ENCODE measurements at regions not wholly inside any gene's neighbourhood (a gene's known extent, or its start where the extent isn't known, plus 50 kb on each side); places are given as distances from the start of the nearest gene placed in this dataset.

GRCh38 chr6:168130697-168131371, 51.8 kb upstream of the FRMD1 start:
- no peak for DNase-seq

GRCh38 chr6:168130168-168130696, 51.2 kb upstream of the FRMD1 start:
- no peak for DNase-seq

- no peak for DNase-seq
Observed at GRCh38 chr6:168129292-168130167, 50.5 kb upstream of the FRMD1 start.

DNA sequence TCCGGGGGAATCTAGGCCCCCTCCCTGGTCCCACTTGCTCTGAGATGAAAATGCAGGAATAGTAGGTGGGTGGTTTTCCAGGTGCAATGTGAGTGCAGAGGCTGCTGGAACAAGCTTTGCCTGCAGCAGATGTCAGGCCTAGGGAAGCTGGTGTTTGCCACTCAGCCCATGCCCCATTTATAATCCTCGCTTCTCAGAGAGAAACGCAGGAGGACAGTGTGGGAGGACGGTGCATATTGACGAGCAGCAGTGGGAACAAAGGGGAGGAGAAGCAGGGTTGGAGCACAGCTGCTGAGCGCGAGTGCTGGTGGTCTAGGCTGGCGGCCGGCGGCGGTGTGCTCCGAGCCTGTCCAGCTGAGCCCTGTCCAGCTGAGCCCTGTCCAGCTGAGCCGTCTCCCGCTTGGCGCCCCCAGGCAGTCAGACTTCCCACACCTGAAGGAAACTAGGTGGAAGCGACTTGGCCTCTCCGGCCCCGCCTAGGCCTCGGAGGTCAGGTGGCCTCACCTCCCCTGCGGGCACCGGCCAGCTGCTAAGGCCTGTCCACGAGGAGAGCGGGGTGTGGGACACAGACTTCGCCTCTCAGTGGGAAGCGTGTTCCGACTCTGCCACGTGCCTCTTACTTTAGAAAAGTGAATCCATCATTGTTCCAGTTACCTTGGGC, 49.7 kb upstream of the FRMD1 start:
- no peak for DNase-seq
